K562 (cell line): ENCODE measurements at regions not wholly inside any gene's neighbourhood (a gene's known extent, or its start where the extent isn't known, plus 50 kb on each side); places are given as distances from the start of the nearest gene placed in this dataset.

Experiments used
- ATAC-seq: fragments of 200-7000 bp; cut with Tn5 transposase; 3 replicates; pipeline ENCODE4 v1.9.1; 2020; ENCODE audit warnings: moderate library complexity
- BruUV-seq: library from RNA; stranded (reverse); fragments of 400-500 nt; replicated peaks from 2 replicates; lab custom pipeline; 2021; lab: Mats Ljungman, UMichigan
- CTCF ChIA-PET: fragments of 300-600 bp; formaldehyde crosslinking; extraction: SDS; loops from one replicate; lab custom pipeline; 2021; ENCODE audit warnings: low intra/inter-chr PET ratio; lab: Yijun Ruan, JAX
- POLR2A ChIA-PET: fragments of 300-600, 350-650 bp; sonication (Branson Sonifier 250); formaldehyde crosslinking; extraction: SDS; loops from one replicate; lab custom pipeline; 2021; ENCODE audit warnings: antibody characterized with exemption, inconsistent platforms; lab: Yijun Ruan, JAX
- DNase-seq, 4 experiments: peaks; one replicate each; pipeline versions ENCODE4 v3.0.0 to v3.0.0-alpha.2; 2011 to 2018; ENCODE audit warnings: low spot score in 3 of 4, mixed read lengths in 3 of 4; ENCODE audit errors: extremely low read depth in 1 of 4
- FAIRE-seq: peaks from 2 replicates; lab custom pipeline; 2011; peaks lifted over from hg19 to GRCh38; lab: Jason Lieb, UNC
- H2AFZ ChIP-seq: 2 replicates; pipeline ENCODE4 v1.6.0; 2011; ENCODE audit warnings: low read depth, low read length, control low read depth, inconsistent platforms
- H3K27ac ChIP-seq: fragments of 200-600 bp; 3 replicates; pipeline ENCODE4 v1.8.0; 2011; ENCODE audit warnings: low read depth, mild to moderate bottlenecking, control low read depth, inconsistent platforms, low read length, moderate library complexity, mixed read lengths; ENCODE audit errors: extremely low read depth
- H3K27me3 ChIP-seq, 2 experiments: fragments of 300-600 bp in 1 of 2; 2 replicates in 1 of 2; 3 replicates in 1 of 2; pipeline versions ENCODE4 v1.6.0 to v1.8.0; 2011; ENCODE audit warnings: inconsistent platforms in 2 of 2, low read length in 2 of 2, mild to moderate bottlenecking in 1 of 2, mixed read lengths in 1 of 2, moderate library complexity in 1 of 2; ENCODE audit not compliant: control insufficient read depth in 2 of 2, insufficient read depth in 2 of 2
- H3K36me3 ChIP-seq: fragments of 300-600 bp; 3 replicates; pipeline ENCODE4 v1.8.0; 2011; ENCODE audit warnings: mild to moderate bottlenecking, low read length, inconsistent platforms; ENCODE audit not compliant: control insufficient read depth, insufficient read depth
- H3K4me1 ChIP-seq, 2 experiments: fragments of 200-600 bp in 1 of 2; replicated peaks in 1 of 2; 2 replicates in 1 of 2; 3 replicates in 1 of 2; pipeline versions ENCODE4 v1.5.1 to v1.8.0; 2011; ENCODE audit warnings: inconsistent platforms in 2 of 2, low read length in 2 of 2, mild to moderate bottlenecking in 1 of 2, mixed read lengths in 1 of 2, moderate library complexity in 1 of 2; ENCODE audit not compliant: control insufficient read depth in 2 of 2, insufficient read depth in 2 of 2
- H3K4me2 ChIP-seq: 2 replicates; pipeline ENCODE4 v1.6.1; 2011; ENCODE audit warnings: low read length, control low read depth, inconsistent platforms, mixed read lengths; ENCODE audit not compliant: insufficient read depth
- H3K4me3 ChIP-seq: fragments of 200-600 bp; sonication (generic), shearing (Covaris generic); 2 replicates; pipeline ENCODE4 v1.5.1; 2016; ENCODE audit warnings: control low read depth, inconsistent platforms
- H3K79me2 ChIP-seq: fragments of 200-600 bp; 3 replicates; pipeline ENCODE4 v1.8.0; 2011; ENCODE audit warnings: low read length, inconsistent platforms; ENCODE audit not compliant: control insufficient read depth, insufficient read depth
- H3K9ac ChIP-seq, 2 experiments: 2 replicates each; pipeline versions ENCODE4 v1.6.0 to v1.6.1; 2011; ENCODE audit warnings: low read depth in 2 of 2, low read length in 2 of 2, control low read depth in 1 of 2, inconsistent platforms in 1 of 2, mild to moderate bottlenecking in 1 of 2, mixed read lengths in 1 of 2; ENCODE audit not compliant: insufficient read depth in 1 of 2
- H3K9me1 ChIP-seq: one replicate; pipeline ENCODE4 v1.6.0; 2011; ENCODE audit warnings: inconsistent platforms, mild to moderate bottlenecking, low read length, moderate library complexity; ENCODE audit not compliant: control insufficient read depth, insufficient read depth
- H3K9me3 ChIP-seq: replicated peaks from 2 replicates; pipeline ENCODE4 v1.5.1; 2011; ENCODE audit warnings: low read depth, low read length, inconsistent platforms; ENCODE audit not compliant: control insufficient read depth, insufficient read depth
- H4K20me1 ChIP-seq: replicated peaks from 2 replicates; pipeline ENCODE4 v1.6.1; 2011; ENCODE audit warnings: low read length, inconsistent platforms, mixed read lengths; ENCODE audit not compliant: control insufficient read depth, insufficient read depth
- LEF1 ChIP-seq: fragments of 450-650 bp; IDR thresholded peaks from 2 replicates; pipeline ENCODE4 v1.6.1; 2016; ENCODE audit warnings: mild to moderate bottlenecking
- NFE2 ChIP-seq: IDR thresholded peaks from 2 replicates; pipeline ENCODE4 v1.6.1; 2014; ENCODE audit warnings: antibody characterized with exemption, low read depth
- ZBTB9 ChIP-seq: fragments of 450-650 bp; formaldehyde crosslinking; IDR thresholded peaks from 2 replicates; pipeline ENCODE4 v1.4.0; 2020; ENCODE audit warnings: mild to moderate bottlenecking, moderate library complexity
- ZNF79 ChIP-seq: fragments of 250-450 bp; sonication (Bioruptor Pico); IDR thresholded peaks from 2 replicates; pipeline ENCODE4 v1.4.0; 2020; ENCODE audit warnings: low read depth, mild to moderate bottlenecking, moderate library complexity
- WGBS: fragments of 100-300 bp; shearing (Covaris generic); methylation state at CpG from one replicate; pipeline ENCODE4 v1.1.6; 2016; ENCODE audit warnings: low coverage, mixed read lengths; ENCODE audit not compliant: insufficient coverage; ENCODE audit errors: missing lambda C conversion rate; 5-methylcytosine and 5-hydroxymethylcytosine counted together
- in situ Hi-C: fragments of 300-500 bp; cut with MboI; formaldehyde crosslinking; loops from 4 replicates; pipeline ENCODE4 v1.15.0; 2018; ENCODE audit warnings: inconsistent platforms, mixed read lengths
- intact Hi-C: fragments of 100-400 bp; cut with micrococcal nuclease; formaldehyde crosslinking; loops from 2 replicates; pipeline ENCODE4 v1.14.2; 2022

GRCh38 chr5:176740702-176741496, 69.5 kb upstream of the UNC5A start:
- no peak for ATAC-seq
- TF ChIP-seq ZBTB9, result no peak
- no peak for TF ChIP-seq ZNF79
- TF ChIP-seq NFE2, result no peak
- TF ChIP-seq LEF1, result no peak
- FAIRE-seq, result no peak

More at GRCh38 chr5:176740702-176741496, 69.5 kb upstream of the UNC5A start:
- H3K79me2 ChIP-seq, result no peaks in the 10 kb centered on the region
- no peak overlapping the region for H3K9ac ChIP-seq
- no peak overlapping the region for H2AFZ ChIP-seq
- peaks cover 75 to 91% of the 10 kb centered on the region in 2 experiments for H3K27me3 ChIP-seq
- H3K27ac ChIP-seq, result no peak overlapping the region
- H3K36me3 ChIP-seq, result no peaks in the 10 kb centered on the region
- 4% methylated on average over 24 of the region's 24 CpGs for WGBS
- peaks cover 0 to 18% of the 10 kb centered on the region in 2 experiments; a peak in 2 of 5 replicates for H3K4me1 ChIP-seq
- CTCF ChIA-PET, result no interaction called here
- H3K4me3 ChIP-seq, result no peak overlapping the region
- H3K4me2 ChIP-seq, result no peak overlapping the region
- H4K20me1 ChIP-seq, result peaks cover 18% of the 10 kb centered on the region
- POLR2A ChIA-PET, result interaction anchor here (0.7 to 1.2 kb wide), 2 partner anchors 10 to 67 kb away, joined by 3 read pairs; no protein-coding TSS in a partner anchor
- BruUV-seq, result no TSS peak
- in situ Hi-C loops, result loop anchor here (10.0 kb wide), 1 partner anchor 936 kb away; no protein-coding TSS in a partner anchor
- no peaks in the 10 kb centered on the region for H3K9me1 ChIP-seq
- no peaks in the 10 kb centered on the region for H3K9me3 ChIP-seq
- intact Hi-C loops, result no loop called here
- no peak for DNase-seq
